ENCODE measurements at regions not wholly inside any gene's neighbourhood (a gene's known extent, or its start where the extent isn't known, plus 50 kb on each side); places are given as distances from the start of the nearest gene placed in this dataset.

GRCh38 chr3:20511863-20512505, 326.0 kb upstream of the SGO1 start:
- no peak for TF ChIP-seq ZNF8 (CRISPR knock-in tag; IDR thresholded peaks at IDR 0.05)
- TF ChIP-seq SNAI2 (CRISPR knock-in tag; IDR thresholded peaks at IDR 0.05): no peak
- no peak for TF ChIP-seq TSHZ2 (CRISPR knock-in tag; IDR thresholded peaks at IDR 0.05)
- peak; percentile 99 for ATAC-seq

DNA sequence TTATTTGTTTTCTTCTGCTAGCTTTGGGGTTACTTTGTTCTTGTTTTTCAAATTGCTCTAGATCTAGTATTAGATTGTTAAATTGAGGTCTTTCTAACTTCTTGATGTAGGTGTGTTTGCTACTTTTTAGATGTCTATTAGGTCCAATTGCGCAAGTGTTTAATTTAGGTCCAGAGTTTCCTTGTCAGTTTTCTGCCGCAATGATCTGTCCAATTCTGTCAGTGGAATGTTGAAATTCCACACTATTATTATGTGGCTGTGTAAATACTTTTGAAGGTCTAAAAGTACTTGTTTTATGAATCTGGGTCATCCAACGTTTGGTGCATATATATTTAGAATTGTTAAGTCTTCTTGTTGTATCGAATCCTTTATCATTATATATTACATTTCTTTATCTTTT, 324.4 kb upstream of the SGO1 start:
- TF ChIP-seq GLIS3 (CRISPR knock-in tag; IDR thresholded peaks at IDR 0.05) (no peak), ZFP30 (CRISPR knock-in tag; IDR thresholded peaks at IDR 0.05) (no peak), SNAI2 (CRISPR knock-in tag; IDR thresholded peaks at IDR 0.05) (no peak), ZFP3 (CRISPR knock-in tag; IDR thresholded peaks at IDR 0.05) (no peak), ZNF8 (CRISPR knock-in tag; IDR thresholded peaks at IDR 0.05) (no peak), ISL1 (CRISPR knock-in tag; IDR thresholded peaks at IDR 0.05) (no peak), PPARA (CRISPR knock-in tag; IDR thresholded peaks at IDR 0.05; ENCODE audit: borderline replicate concordance) (no peak), CREB5 (CRISPR knock-in tag; IDR thresholded peaks at IDR 0.05; ENCODE audit: low read depth) (no peak), ZNF70 (CRISPR knock-in tag; IDR thresholded peaks at IDR 0.05) (no peak), TOX (CRISPR knock-in tag; IDR thresholded peaks at IDR 0.05; ENCODE audit: borderline replicate concordance) (no peak), OSR1 (CRISPR knock-in tag; IDR thresholded peaks at IDR 0.05) (no peak), RARB (CRISPR knock-in tag; IDR thresholded peaks at IDR 0.05) (no peak), TSHZ2 (CRISPR knock-in tag; IDR thresholded peaks at IDR 0.05) (no peak)
- TF ChIP-seq, protein P1, sequence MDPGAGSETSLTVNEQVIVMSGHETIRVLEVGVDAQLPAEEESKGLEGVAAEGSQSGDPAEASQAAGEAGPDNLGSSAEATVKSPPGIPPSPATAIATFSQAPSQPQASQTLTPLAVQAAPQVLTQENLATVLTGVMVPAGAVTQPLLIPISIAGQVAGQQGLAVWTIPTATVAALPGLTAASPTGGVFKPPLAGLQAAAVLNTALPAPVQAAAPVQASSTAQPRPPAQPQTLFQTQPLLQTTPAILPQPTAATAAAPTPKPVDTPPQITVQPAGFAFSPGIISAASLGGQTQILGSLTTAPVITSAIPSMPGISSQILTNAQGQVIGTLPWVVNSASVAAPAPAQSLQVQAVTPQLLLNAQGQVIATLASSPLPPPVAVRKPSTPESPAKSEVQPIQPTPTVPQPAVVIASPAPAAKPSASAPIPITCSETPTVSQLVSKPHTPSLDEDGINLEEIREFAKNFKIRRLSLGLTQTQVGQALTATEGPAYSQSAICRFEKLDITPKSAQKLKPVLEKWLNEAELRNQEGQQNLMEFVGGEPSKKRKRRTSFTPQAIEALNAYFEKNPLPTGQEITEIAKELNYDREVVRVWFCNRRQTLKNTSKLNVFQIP (CRISPR knock-in tag; IDR thresholded peaks at IDR 0.05; ENCODE audit: borderline replicate concordance, low read depth): no peak
- TF ChIP-seq, protein P2, sequence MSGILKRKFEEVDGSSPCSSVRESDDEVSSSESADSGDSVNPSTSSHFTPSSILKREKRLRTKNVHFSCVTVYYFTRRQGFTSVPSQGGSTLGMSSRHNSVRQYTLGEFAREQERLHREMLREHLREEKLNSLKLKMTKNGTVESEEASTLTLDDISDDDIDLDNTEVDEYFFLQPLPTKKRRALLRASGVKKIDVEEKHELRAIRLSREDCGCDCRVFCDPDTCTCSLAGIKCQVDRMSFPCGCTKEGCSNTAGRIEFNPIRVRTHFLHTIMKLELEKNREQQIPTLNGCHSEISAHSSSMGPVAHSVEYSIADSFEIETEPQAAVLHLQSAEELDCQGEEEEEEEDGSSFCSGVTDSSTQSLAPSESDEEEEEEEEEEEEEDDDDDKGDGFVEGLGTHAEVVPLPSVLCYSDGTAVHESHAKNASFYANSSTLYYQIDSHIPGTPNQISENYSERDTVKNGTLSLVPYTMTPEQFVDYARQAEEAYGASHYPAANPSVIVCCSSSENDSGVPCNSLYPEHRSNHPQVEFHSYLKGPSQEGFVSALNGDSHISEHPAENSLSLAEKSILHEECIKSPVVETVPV (CRISPR knock-in tag; IDR thresholded peaks at IDR 0.05): no peak
- ATAC-seq: no peak

GRCh38 chr3:20503394-20504082, 317.5 kb upstream of the SGO1 start:
- ATAC-seq: no peak
- TF ChIP-seq ZC3H10 (CRISPR knock-in tag; IDR thresholded peaks at IDR 0.05): no peak
- TF ChIP-seq ZFP30 (CRISPR knock-in tag; IDR thresholded peaks at IDR 0.05): no peak
- no peak for TF ChIP-seq PATZ1 (CRISPR knock-in tag; IDR thresholded peaks at IDR 0.05; ENCODE audit: borderline replicate concordance)
- TF ChIP-seq, protein P2 (CRISPR knock-in tag; IDR thresholded peaks at IDR 0.05): no peak
- TF ChIP-seq TOX (CRISPR knock-in tag; IDR thresholded peaks at IDR 0.05; ENCODE audit: borderline replicate concordance): no peak
- no peak for TF ChIP-seq SNAI2 (CRISPR knock-in tag; IDR thresholded peaks at IDR 0.05)
- no peak for TF ChIP-seq TCF4 (CRISPR knock-in tag; IDR thresholded peaks at IDR 0.05; ENCODE audit: borderline replicate concordance)

Measured in SK-N-SH treated with all-trans-retinoic acid at 6 μM for 48 hours (cell line).